GM19238 (cell line): ENCODE measurements at regions not wholly inside any gene's neighbourhood (a gene's known extent, or its start where the extent isn't known, plus 50 kb on each side); places are given as distances from the start of the nearest gene placed in this dataset.

Source experiments
- DNase-seq: peaks from one replicate; pipeline ENCODE4 v3.0.0; 2011; ENCODE audit warnings: low spot score; ENCODE audit not compliant: insufficient read length

- no peak for DNase-seq
Measured at GRCh38 chr5:165722401-165722800, 2217.0 kb downstream of the MAT2B start.

GRCh38 chr5:165723931-165724330 lies 2218.5 kb downstream of the MAT2B start:
- no peak for DNase-seq

GRCh38 chr5:165728425-165728824 lies 2223.0 kb downstream of the MAT2B start:
- DNase-seq: no peak

- no peak for DNase-seq
Measured at GRCh38 chr5:165735388-165735787, 2230.0 kb downstream of the MAT2B start.

GRCh38 chr5:165739079-165739741 lies 2233.8 kb downstream of the MAT2B start:
- no peak for DNase-seq

GRCh38 chr5:165757791-165758190 lies 2252.4 kb downstream of the MAT2B start:
- DNase-seq: no peak

- DNase-seq: no peak
Measured at GRCh38 chr5:165775111-165775510, 2269.7 kb downstream of the MAT2B start.

- no peak for DNase-seq
Measured at GRCh38 chr5:165779505-165779904, 2274.1 kb downstream of the MAT2B start.

- no peak for DNase-seq
Measured at GRCh38 chr5:165780901-165781300, 2275.5 kb downstream of the MAT2B start.

GRCh38 chr5:165781738-165782137 lies 2276.3 kb downstream of the MAT2B start:
- no peak for DNase-seq

GRCh38 chr5:165783024-165783423 lies 2277.6 kb downstream of the MAT2B start:
- DNase-seq: no peak

- no peak for DNase-seq
Measured at GRCh38 chr5:165786073-165786472, 2280.7 kb downstream of the MAT2B start.

- no peak for DNase-seq
Measured at GRCh38 chr5:165795073-165795472, 2289.7 kb downstream of the MAT2B start.

GRCh38 chr5:165805756-165806155 lies 2300.3 kb downstream of the MAT2B start:
- no peak for DNase-seq

- no peak for DNase-seq
Measured at GRCh38 chr5:165808335-165808734, 2302.9 kb downstream of the MAT2B start.

GRCh38 chr5:165809914-165810313 lies 2304.5 kb downstream of the MAT2B start:
- DNase-seq: no peak

- no peak for DNase-seq
Measured at GRCh38 chr5:165829504-165829903, 2324.1 kb downstream of the MAT2B start.

- no peak for DNase-seq
Measured at GRCh38 chr5:165834891-165835290, 2329.5 kb downstream of the MAT2B start.

- no peak for DNase-seq
Measured at GRCh38 chr5:165836046-165836445, 2330.6 kb downstream of the MAT2B start.

GRCh38 chr5:165837286-165837685 lies 2331.9 kb downstream of the MAT2B start:
- DNase-seq: no peak

- no peak for DNase-seq
Measured at GRCh38 chr5:165844571-165844970, 2339.2 kb downstream of the MAT2B start.

- DNase-seq: no peak
Measured at GRCh38 chr5:165858118-165858517, 2352.7 kb downstream of the MAT2B start.

- DNase-seq: no peak
Measured at GRCh38 chr5:165859251-165859650, 2353.8 kb downstream of the MAT2B start.

GRCh38 chr5:165863239-165863638 lies 2357.8 kb downstream of the MAT2B start:
- no peak for DNase-seq
